Activated T-cell treated with anti-CD3 and anti-CD28 coated beads for 4 hours (primary cell): ENCODE measurements at regions not wholly inside any gene's neighbourhood (a gene's known extent, or its start where the extent isn't known, plus 50 kb on each side); places are given as distances from the start of the nearest gene placed in this dataset.
"Not testable (repeated sequence)": the region's sequence is repeated elsewhere in the genome, so short reads cannot be mapped to it uniquely, and the experiment has no call there.

ENCODE experiments used
- DNase-seq: peaks from one replicate; pipeline ENCODE4 v3.0.0-alpha.2; 2020

DNA sequence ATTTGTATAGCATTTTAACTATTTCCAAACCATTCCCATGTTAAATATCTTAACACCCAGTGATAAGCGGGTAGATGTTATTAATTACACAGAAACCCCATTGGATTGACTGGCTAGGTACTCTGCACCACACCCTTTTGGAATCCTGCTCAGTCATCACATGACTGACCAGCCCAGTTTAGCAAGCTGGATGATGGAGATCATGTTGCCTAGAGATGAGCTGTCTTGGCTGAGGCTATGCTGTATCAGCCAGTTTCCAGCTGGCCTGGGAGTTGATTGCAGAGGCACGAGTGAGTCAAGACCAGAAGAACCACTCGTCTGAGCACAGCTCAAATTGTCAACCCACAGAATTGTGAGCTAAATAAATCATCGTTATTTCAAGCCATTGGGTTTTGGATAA, 124.6 kb downstream of the ZNF621 start:
- no peak for DNase-seq

DNA sequence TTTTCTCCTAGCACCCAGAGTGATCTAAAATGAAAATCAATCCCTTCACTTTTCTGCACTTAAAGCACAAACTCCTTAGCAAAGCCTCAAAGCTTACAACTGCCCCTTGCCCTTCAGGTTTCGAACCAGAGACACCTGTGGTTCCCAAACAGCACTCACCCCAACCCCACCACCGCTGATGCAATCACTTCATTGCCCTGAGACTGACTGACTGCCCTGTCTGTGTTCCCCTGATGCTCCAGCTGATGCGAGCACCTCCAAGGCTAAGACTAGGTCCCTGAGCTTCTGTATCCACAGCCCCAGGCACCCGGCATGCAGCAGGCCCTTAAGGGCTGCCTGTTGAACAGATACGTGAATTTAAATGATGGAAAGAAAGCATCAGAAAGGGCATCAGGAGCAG, 127.3 kb downstream of the ZNF621 start:
- no peak for DNase-seq

DNA sequence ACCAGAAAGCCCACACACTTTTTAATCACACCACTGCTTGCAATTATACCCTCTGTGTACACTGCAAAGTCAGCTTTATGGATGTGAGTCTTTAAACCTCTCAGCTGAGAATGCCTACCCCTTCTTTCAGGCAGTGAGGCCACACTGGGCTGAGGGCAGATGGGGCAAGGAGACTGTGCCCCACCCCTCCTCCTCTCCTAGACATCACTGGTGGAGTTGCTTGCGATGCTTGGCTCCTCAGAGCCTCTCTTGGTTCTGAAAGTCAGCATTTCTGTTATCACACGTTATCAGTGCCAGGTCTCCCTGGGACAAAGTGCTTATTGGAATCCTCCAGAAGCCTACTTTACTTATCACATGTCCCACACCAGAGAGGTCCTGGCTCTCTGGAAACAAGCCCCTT, 128.2 kb downstream of the ZNF621 start:
- no peak for DNase-seq

DNA sequence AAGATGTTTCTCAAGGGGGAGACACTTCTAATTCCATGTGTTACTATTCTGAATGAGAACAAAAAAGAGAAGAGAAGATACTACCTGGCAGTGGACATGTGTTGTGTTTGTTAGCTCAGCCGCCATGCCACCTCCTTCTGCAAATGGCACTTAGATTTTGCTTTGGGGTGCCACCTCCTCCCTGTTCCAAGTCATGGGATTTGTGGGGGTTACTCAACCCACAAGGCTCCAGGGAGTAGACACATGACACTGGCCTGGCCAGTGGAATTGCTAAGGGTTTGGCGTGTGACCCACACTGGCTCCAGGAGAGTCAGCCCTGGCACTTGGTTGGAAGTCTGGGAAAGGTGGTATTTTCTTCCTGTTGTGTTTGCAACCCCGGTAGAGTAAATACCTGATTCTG, 129.1 kb downstream of the ZNF621 start:
- no peak for DNase-seq

DNA sequence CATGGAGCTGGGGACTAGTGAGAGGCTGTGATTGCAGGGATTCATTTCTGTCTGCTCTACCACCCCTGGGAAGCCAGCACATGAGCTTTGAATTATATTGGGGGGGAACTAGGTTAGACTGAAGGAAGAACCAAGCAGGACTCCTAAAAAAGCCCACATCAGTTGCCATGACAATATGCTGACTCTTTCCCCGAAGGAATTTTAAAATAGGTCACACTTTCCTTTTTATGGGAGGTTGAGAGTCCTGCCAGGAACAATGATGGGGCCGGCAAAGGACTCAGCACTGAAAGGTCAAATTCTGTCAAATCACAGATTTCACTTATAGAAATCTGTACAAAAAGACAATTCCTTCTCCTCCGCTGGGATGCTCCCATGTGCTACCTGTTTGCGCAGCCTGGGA, 130.8 kb downstream of the ZNF621 start:
- DNase-seq: no peak

DNA sequence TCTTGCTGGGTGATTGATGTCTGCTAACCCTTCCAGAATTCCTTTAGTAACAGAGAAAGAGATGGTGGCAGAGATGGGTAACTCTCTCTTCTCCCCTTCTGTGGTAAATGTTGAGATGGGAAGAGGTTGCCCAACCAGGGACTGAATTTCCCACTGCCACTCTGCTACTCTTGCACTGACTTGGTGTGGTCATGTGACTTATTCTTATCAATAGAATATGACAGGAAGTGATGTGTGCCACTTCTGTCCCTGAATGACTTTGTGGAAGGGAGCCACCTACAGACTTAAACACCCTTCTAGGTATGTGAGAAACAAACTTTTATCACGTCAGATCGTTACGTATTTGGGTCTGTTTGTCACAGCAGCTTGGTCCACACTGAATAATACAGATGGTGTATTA, 132.9 kb downstream of the ZNF621 start:
- no peak for DNase-seq

DNA sequence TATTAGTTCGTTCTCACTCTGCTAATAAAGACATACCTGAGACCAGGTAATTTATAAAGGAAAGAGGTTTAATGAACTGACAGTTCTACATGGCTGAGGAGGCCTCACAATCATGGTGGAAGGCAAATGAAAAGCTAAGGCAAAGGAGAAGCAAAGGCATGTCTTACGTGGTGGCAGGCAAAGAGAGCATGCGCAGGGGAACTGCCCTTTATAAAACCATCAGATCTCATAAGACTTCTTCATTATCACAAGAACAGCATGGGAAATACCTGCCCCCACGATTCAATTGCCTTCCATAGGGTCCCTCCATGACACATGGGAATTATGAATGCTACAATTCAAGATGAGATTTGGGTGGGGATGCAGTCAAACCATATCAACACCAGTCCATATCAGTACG, 133.5 kb downstream of the ZNF621 start:
- DNase-seq: no peak

DNA sequence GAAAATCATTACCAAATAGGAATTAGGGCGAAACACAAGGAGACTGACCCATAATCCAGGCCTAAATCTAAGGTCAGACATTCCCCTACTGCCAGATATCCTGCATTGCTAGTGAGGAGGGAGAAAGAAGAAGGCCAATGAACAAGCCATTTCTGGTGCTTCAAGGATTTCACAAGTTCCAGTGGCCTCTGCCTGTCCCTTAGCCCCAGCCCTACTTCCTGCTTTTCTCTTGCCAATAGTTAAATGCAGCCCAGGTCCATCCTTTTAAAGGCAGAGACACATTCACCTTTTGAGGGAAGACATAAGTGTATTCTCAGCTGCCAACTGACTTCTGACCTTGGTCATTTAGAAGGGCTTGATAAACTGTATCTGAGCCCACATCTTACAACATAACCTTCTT, 135.8 kb downstream of the ZNF621 start:
- DNase-seq: no peak

DNA sequence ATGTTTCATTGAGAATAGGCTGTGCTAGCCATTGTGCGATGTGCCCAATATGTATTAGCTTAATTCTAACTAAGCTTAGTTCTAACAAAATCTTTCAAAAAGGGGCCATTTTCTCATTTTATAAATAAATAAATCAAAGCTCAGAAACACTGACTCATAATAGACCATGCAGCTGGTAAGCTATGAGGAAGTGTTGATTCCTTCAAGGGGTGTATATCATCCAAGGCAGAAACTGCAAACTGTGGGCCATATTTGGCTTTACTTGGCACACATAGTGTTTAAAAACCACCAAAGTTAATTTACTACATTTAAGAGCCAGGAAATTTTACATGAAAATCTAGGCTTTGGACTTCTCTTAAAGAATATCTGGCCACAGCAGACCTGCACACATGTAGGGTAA, 136.5 kb downstream of the ZNF621 start:
- DNase-seq: no peak

DNA sequence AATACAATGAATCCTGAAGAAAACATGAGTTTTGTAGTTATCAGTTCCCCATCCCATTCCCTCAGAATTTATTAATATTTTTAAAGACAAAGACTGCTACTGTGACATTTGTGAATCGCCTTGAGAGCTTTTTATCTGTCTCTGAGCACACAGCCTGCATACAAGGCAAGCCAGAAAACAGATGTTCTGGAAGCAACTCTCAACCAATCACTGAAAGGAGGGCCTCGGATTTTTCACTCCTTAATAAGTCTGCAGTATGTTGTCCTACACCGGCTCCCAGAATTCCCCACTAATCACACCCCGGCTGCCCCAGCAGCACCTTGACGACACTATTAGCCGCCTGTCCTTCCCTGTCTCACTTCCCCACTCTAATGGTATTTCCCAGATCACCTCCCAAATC, 138.5 kb downstream of the ZNF621 start:
- DNase-seq: no peak

DNA sequence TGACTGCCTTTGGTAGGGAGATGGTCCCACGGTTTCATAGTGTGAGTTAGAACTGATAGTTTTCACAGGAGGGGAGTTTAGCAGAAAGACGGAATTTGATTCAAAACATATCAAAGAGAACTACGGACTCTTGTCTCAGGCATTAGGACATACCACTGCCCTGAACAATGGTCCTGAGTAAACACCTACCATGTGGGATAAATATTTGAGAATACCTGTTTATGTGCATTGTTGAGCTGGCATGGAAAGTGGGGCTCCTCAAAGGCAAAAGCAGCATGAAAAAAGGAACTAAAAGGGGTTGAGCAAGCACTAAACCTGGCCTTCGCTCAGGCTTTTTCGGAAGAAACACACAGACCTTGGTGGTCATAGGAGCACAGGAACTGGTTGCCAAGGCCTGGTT, 144.4 kb downstream of the ZNF621 start:
- DNase-seq: no peak

DNA sequence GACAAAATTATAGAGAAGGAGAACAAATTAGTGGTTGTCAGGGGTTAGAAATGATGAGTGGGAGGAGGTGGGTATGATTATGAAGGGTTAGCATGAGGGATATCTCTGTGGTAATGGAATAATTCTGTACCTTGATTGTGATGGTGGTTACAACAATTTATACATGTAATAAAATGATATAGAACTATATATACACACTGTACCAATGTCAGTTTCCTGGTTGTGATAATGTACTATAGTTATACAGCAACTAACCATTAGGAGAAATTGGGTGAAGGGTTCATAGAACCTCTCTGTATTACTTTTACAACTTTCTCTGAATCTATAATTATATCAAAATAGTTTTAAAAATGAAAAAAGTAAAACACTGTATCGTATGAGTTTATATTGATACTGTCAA, 148.1 kb downstream of the ZNF621 start:
- DNase-seq: no peak

DNA sequence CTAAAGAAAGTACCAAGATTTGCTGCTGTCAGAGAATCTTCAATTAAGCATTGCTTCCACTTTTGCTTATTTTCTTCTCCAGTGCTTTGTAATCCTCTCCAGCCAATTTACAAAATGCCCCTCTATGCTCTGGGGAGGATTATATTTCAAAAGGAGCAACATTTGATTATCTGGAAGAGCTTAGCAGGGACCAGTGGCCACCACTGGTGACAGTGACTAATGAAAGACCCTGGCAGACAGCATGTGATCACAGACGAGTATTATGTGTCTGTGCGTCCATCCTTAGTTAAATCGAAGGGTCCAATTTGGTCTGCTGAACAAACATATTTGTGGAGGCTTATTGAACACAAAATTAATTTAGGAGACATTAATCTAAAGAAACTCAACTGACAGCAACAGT, 152.6 kb downstream of the ZNF621 start:
- no peak for DNase-seq

DNA sequence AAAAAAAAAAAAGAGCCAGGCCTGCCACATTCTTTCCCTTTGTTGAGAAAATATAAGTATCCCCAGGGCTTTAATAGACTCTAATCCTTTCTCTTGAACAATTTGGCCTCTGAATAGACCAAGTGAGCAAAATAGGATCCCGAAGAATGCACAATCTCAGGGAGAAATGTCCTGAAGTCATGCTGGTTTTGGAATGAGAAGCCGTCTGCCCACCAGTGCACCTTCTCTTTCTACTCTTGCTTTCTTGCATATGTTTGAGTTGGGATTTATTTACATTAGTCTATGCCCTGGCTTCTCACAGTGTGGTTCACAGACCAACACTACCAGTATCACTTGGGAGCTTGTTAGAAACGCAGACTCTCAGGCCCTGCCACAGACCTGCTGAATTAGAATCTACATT, 153.0 kb downstream of the ZNF621 start:
- DNase-seq: no peak

DNA sequence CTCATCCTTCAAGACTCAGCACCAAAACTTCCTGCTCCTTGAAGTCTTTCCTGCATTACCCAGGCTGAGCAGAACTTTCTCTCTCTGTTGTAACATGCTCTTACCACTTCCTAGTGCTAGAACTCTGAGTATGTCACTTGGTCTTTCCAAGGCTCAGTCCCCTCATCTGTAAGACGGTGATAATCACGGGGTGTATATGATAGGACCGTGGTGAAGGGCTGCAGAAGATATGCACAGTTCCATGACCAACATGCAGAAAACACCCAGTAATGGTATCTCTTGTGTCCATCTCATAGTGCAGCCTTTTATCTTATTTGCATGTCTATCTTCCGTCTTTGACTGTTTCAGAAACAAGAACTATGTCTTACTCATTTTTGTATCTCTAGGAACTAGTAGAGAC, 154.5 kb downstream of the ZNF621 start:
- no peak for DNase-seq

DNA sequence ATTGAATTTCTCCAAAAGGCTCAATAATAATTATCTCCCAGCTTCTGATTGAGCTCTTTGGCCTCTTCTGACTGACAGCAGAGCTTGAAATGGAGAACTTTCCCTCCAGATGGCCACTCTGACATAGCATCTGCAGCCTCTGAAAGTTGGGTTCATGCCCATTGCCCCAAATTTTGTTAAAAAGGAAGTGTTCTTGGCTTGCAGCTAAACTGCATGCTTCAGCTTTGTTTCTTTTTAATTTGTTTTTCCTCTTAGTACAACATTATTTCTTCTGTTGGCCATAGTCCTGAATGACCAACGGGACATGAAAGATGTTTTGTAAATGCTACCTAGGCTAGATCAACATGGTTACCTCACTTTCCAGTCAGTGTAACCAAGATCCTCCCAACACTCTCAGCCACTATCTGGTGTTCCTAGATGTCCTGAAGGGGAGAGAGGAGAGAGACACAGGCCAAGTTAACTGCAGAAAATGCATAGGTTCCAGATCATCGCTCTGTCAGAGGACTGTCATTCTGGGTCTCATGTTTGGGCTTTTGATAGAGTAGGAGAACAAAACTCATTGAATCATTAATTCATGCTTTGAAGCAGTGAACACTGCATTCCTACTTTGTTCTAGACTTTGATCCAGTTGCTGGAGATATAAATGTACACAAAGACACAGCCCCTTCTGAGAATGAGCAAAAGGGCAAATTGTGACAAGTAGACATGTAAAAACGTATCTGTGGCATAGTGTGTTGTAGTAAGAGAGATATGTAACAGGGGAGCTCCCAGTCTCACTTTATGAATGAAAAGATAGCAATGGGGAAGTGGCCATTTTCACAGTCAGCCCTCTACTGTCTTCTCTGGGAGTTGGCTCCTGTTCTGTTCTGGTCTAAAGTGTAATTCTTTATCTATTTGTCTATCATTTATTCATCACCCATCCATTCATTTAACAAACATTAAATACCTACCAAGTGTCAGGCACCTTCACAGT, 156.2 kb downstream of the ZNF621 start:
- DNase-seq: no peak

DNA sequence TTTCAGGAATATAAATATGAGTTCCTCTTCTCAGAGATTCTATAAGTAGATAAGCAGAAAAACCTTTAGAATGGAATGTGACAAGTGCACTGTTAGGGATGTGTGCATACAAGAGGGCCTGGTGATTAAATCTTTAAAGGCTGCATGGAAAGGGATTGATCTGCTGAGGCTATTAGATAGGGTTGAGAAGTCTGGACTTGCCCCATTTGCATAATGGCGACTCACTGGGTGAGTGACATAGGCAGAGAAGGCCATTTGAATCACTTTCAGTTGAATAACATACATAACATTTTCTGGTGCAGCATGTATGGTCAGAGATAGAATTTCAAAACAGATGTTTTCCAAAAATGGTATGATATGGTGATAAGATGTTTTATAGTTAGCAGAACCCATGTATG, 156.9 kb downstream of the ZNF621 start:
- DNase-seq: no peak

DNA sequence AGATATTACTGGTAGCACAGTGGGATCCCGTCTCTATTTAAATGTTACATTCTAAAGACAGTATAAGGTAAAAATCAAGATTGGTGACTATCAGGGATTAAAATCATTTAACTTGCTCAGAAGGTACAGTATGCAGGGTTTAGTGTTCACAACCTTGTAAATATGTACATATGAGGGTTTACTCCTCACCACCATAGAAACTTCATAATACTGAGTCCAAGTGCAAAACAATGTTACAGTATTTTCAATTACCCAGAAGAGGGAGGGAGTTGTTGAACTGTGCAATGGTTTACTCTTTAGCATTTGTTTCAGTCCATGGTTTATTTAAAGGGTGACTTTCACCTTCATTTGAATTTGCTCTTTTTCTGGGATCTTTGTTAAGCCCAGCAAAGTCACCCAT, 165.1 kb downstream of the ZNF621 start:
- no peak for DNase-seq

DNA sequence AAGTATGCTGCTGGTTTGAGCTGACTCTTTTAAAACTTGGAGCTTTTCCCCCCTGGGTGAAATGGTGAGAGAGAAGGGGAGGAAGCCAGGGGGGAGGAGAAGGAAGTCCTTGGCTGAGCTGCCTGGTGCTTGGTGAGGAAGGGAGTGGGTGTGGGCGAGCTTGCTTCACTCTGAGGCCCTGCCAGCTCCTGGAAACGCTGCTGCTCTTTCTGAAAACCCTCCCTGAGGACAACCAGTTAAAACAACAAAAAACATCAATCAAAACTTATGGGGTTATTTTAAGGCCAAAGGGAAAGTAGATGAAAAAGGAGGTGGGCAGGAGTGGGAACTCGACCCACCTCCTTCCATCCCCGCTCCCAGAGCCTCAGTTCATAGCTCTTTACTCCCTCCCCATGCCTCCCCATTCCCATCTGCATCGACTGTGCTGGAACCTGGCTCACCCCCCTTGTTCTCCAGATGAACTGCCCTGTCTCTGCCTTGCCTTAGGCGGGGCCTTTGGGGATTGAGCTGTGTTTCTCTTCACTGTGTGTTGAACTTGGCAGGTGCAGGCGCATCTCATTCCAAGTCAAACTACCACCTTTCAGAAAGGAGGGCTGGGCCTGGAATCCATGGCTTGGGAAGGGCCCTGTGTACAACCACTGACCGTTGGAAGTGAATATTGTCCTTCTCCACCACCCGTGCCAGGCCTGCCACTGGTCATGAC, 166.1 kb downstream of the ZNF621 start:
- DNase-seq: no peak

DNA sequence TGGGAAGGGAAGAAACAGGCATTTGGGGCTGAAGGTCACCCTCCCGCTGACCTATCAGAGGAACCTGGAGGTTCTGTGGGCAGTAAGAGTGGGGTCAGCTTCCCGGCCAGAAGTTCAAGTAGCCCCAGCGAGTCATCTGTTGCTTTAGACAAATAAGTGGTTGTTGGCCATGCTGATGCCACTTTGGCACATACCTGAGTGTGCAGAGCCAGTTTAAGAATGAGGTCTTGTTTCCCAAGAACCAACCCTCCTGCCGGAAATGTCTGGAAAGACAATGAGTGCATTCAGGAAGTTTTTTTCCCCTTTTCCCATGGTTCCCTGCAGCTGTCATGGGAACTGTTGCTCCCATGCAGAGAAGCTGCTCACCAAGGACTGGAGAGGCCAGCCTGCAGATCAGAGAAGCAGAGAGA, 166.7 kb downstream of the ZNF621 start:
- no peak for DNase-seq

DNA sequence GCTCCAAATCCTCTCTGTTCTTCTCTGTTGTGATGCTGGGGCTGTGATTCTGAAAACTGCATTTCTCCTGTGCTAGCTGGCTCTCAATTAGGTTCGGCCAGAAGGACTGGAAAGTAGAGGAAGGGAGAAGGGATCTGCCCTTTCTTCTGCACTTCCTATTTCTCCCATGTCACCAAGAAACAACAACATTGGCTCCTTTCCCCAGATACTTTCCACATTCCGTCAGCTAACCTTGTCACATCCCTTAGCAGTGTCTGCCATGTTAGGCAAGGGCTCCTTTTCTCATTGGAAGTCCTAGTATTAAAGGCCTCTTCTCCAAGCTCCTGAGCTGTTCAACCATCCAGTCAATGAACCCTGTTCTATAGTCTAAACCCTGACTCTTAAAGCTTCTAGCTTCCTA, 171.1 kb downstream of the ZNF621 start:
- DNase-seq: no peak

DNA sequence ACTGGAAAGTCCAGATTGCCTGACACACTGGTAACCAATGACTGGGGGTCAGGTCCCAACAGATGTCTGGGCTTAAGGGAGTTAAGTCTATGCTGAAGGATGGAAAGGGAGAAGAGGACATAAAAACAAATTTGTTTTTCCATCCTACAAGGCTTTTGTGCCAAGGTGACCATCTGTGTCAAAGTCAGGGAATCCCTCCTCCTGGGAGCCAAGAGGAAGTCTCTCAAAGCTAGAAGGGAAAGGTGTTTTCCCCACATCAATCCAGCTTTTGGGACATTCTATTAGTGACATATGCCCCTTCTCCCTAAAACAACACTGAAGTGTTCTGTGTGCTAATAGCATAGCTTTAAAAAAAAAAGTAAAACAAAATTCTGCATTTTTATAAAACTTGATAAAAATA, 173.9 kb downstream of the ZNF621 start:
- DNase-seq: not testable (repeated sequence)

DNA sequence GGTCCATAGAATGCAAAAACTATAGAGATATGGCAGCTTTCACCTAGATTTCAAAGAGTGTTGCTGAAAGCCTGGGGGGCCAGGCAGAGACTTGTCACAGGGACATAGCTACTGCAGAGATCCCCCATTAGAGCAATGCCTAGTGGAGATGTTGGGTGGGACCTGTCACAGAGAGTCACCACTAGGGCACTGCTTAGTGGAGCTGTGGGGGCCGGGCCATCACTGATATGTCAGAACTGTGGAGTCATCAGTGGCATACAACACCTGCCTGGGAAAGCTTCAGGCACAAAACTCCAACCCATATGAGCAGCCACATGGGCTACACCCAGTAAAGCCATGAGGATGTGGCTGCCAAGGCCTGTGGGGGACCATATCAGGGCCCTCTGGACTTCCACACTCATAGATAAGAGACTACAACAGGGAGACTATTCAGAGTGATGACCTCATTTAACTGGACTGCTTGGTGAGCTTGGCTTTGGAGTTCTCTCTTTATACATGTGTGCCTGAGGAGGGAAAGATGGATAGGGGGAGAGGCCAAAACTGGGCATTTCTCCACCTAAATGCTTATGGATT, 176.3 kb downstream of the ZNF621 start:
- DNase-seq: no peak

DNA sequence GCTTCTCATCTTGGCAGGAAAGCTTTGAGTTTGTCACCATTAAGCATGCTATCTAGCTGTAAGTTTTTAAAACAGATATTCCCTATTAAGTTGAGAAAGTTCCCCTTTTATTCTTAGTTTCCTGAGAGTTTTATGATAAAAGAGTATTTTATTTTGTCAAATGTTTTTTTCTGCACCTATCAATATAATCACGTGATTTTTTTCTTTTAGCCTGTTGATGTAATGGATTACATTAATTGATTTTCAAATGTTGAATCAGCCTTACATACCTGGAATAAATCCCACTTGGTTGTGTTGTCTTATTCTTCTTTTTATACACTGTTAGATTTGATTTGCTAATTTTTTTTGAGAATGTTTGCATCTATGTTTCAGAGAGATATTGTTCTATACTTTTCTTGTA, 179.5 kb downstream of the ZNF621 start:
- DNase-seq: no peak
